DMS153 treated with DMSO at 0.1 percent for 48 hours (cell line): ENCODE measurements at regions not wholly inside any gene's neighbourhood (a gene's known extent, or its start where the extent isn't known, plus 50 kb on each side); places are given as distances from the start of the nearest gene placed in this dataset.

Experiments used
- DNase-seq: peaks from one replicate; lab custom pipeline; 2025; ENCODE audit not compliant: unreplicated experiment; lab: John Stamatoyannopoulos, UW

- DNase-seq, result no peak
Observed at GRCh38 chr4:13840502-13841190, 213.1 kb upstream of the BOD1L1 start.

GRCh38 chr4:13844740-13845139 lies 217.2 kb upstream of the BOD1L1 start:
- no peak for DNase-seq

GRCh38 chr4:13849778-13850177 lies 222.3 kb upstream of the BOD1L1 start:
- DNase-seq, result no peak

- no peak for DNase-seq
Observed at GRCh38 chr4:13851085-13851940, 223.8 kb upstream of the BOD1L1 start.

GRCh38 chr4:13852411-13852810 lies 224.9 kb upstream of the BOD1L1 start:
- DNase-seq, result no peak

GRCh38 chr4:13856387-13856786 lies 228.9 kb upstream of the BOD1L1 start:
- no peak for DNase-seq

GRCh38 chr4:13857397-13857796 lies 229.9 kb upstream of the BOD1L1 start:
- DNase-seq, result no peak

- DNase-seq, result no peak
Observed at GRCh38 chr4:13857800-13858199, 230.3 kb upstream of the BOD1L1 start.

GRCh38 chr4:13859423-13859822 lies 231.9 kb upstream of the BOD1L1 start:
- no peak for DNase-seq

- no peak for DNase-seq
Observed at GRCh38 chr4:13860126-13860525, 232.6 kb upstream of the BOD1L1 start.

GRCh38 chr4:13865871-13866669 lies 238.5 kb upstream of the BOD1L1 start:
- DNase-seq, result no peak

GRCh38 chr4:13866881-13867280 lies 239.4 kb upstream of the BOD1L1 start:
- DNase-seq, result no peak

- DNase-seq, result no peak
Observed at GRCh38 chr4:13872155-13872554, 244.6 kb upstream of the BOD1L1 start.

- no peak for DNase-seq
Observed at GRCh38 chr4:13872955-13873354, 245.4 kb upstream of the BOD1L1 start.

GRCh38 chr4:13875181-13875580 lies 247.7 kb upstream of the BOD1L1 start:
- DNase-seq, result no peak

- DNase-seq, result no peak
Observed at GRCh38 chr4:13876131-13876530, 248.6 kb upstream of the BOD1L1 start.

- DNase-seq, result no peak
Observed at GRCh38 chr4:13876940-13877339, 249.4 kb upstream of the BOD1L1 start.

GRCh38 chr4:13877626-13878025 lies 250.1 kb upstream of the BOD1L1 start:
- no peak for DNase-seq

GRCh38 chr4:13881892-13882291 lies 254.4 kb upstream of the BOD1L1 start:
- DNase-seq, result no peak

- DNase-seq, result no peak
Observed at GRCh38 chr4:13887010-13887409, 259.5 kb upstream of the BOD1L1 start.

- no peak for DNase-seq
Observed at GRCh38 chr4:13888112-13888511, 260.6 kb upstream of the BOD1L1 start.

GRCh38 chr4:13891544-13891939 lies 264.0 kb upstream of the BOD1L1 start:
- DNase-seq, result no peak
